ENCODE measurements at regions not wholly inside any gene's neighbourhood (a gene's known extent, or its start where the extent isn't known, plus 50 kb on each side); places are given as distances from the start of the nearest gene placed in this dataset.
A peak's percentile ranks its signal among the peaks of the same experiment; 100 is the strongest.

- TF ChIP-seq CTCF (IDR thresholded peaks at IDR 0.05): no peak
- TF ChIP-seq TAF1 (IDR thresholded peaks at IDR 0.05; ENCODE audit: borderline replicate concordance, low read depth, low read length): no peak
- TF ChIP-seq USF2 (IDR thresholded peaks at IDR 0.05; ENCODE audit: borderline replicate concordance, low read depth, low read length): no peak
- no peak for TF ChIP-seq MAX (IDR thresholded peaks at IDR 0.05; ENCODE audit: low read depth)
- TF ChIP-seq POLR2AphosphoS5 (IDR thresholded peaks at IDR 0.05; ENCODE audit: low read depth, low read length): no peak
- TF ChIP-seq RCOR1 (IDR thresholded peaks at IDR 0.05; ENCODE audit: low read length): peak; percentile 48; the same call in 1 of the 2 replicates
- TF ChIP-seq EZH2phosphoT487 (IDR thresholded peaks at IDR 0.05; ENCODE audit: borderline replicate concordance, low read depth): no peak
- TF ChIP-seq RFX5 (IDR thresholded peaks at IDR 0.05; ENCODE audit: low read length): no peak
- no peak for TF ChIP-seq REST (IDR thresholded peaks at IDR 0.05; ENCODE audit: low read depth, low read length)
- TF ChIP-seq PBX3 (IDR thresholded peaks at IDR 0.05): no peak
- no peak for TF ChIP-seq YY1 (IDR thresholded peaks at IDR 0.05; ENCODE audit: low read depth)
Observed at GRCh38 chr5:104913841-104914281, 1351.3 kb upstream of the NUDT12 start.
